ENCODE measurements at regions not wholly inside any gene's neighbourhood (a gene's known extent, or its start where the extent isn't known, plus 50 kb on each side); places are given as distances from the start of the nearest gene placed in this dataset.

DNA sequence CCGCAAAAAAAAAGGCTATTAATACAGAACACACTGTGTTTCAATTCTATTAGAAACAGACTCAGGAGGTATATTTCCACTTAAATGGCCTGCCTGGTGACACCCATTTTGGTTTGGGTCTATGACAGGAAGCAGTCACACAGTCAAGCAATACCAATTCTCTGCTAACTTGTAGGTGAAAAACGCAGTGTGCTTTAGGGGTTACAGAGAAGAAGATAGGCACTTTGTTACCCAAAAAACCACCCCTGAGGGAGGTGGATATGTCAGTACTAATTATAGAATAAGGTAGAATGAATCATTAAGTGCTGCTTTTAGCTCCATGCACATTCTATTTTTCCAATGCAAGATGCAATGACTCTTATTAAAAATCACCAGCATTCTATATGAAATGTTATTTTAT is 53.8 kb downstream of the DNAAF9 start:
- no peak for TF ChIP-seq JUNB (IDR thresholded peaks at IDR 0.05)
- no peak for TF ChIP-seq CTCF (IDR thresholded peaks at IDR 0.05)
- no peak for TF ChIP-seq POLR2A (IDR thresholded peaks at IDR 0.05; ENCODE audit: low read length)
- no peak for TF ChIP-seq HDAC2 (IDR thresholded peaks at IDR 0.05)
- TF ChIP-seq HOXB5 (CRISPR knock-in tag; IDR thresholded peaks at IDR 0.05) = no peak
- TF ChIP-seq CBX2 (IDR thresholded peaks at IDR 0.05; ENCODE audit: borderline replicate concordance, low read depth) = no peak
- no peak for TF ChIP-seq SMC3 (IDR thresholded peaks at IDR 0.05)
- TF ChIP-seq MAFK (IDR thresholded peaks at IDR 0.05; ENCODE audit: partially characterized antibody) = no peak
- TF ChIP-seq TP53 (CRISPR knock-in tag; IDR thresholded peaks at IDR 0.05) = no peak
- TF ChIP-seq, protein P1, sequence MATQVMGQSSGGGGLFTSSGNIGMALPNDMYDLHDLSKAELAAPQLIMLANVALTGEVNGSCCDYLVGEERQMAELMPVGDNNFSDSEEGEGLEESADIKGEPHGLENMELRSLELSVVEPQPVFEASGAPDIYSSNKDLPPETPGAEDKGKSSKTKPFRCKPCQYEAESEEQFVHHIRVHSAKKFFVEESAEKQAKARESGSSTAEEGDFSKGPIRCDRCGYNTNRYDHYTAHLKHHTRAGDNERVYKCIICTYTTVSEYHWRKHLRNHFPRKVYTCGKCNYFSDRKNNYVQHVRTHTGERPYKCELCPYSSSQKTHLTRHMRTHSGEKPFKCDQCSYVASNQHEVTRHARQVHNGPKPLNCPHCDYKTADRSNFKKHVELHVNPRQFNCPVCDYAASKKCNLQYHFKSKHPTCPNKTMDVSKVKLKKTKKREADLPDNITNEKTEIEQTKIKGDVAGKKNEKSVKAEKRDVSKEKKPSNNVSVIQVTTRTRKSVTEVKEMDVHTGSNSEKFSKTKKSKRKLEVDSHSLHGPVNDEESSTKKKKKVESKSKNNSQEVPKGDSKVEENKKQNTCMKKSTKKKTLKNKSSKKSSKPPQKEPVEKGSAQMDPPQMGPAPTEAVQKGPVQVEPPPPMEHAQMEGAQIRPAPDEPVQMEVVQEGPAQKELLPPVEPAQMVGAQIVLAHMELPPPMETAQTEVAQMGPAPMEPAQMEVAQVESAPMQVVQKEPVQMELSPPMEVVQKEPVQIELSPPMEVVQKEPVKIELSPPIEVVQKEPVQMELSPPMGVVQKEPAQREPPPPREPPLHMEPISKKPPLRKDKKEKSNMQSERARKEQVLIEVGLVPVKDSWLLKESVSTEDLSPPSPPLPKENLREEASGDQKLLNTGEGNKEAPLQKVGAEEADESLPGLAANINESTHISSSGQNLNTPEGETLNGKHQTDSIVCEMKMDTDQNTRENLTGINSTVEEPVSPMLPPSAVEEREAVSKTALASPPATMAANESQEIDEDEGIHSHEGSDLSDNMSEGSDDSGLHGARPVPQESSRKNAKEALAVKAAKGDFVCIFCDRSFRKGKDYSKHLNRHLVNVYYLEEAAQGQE (IDR thresholded peaks at IDR 0.05) = no peak
- no peak for TF ChIP-seq RARB (CRISPR knock-in tag; IDR thresholded peaks at IDR 0.05)
- no peak for TF ChIP-seq EP300 (IDR thresholded peaks at IDR 0.05)

Measured in A549 (cell line).